HepG2 (cell line): ENCODE measurements at regions not wholly inside any gene's neighbourhood (a gene's known extent, or its start where the extent isn't known, plus 50 kb on each side); places are given as distances from the start of the nearest gene placed in this dataset.

Experiments used
- ASH2L ChIP-seq: fragments of 300-600, 200-600 bp; sonication (generic); IDR thresholded peaks from 2 replicates; pipeline ENCODE4 v1.7.0; 2017; ENCODE audit warnings: low read depth, mild to moderate bottlenecking, moderate library complexity, mixed read lengths, low read length; ENCODE audit not compliant: insufficient read length
- ATAD3A ChIP-seq: sonication (generic); formaldehyde crosslinking; IDR thresholded peaks from 2 replicates; pipeline ENCODE4 v1.4.0; 2020; ENCODE audit warnings: missing genetic modification reagents
- ATM ChIP-seq: fragments of 450-650 bp; IDR thresholded peaks from 2 replicates; pipeline ENCODE4 v1.7.1; 2017; ENCODE audit warnings: mild to moderate bottlenecking, borderline replicate concordance
- ERF ChIP-seq: IDR thresholded peaks from 2 replicates; pipeline ENCODE4 v1.6.1; 2018; ENCODE audit warnings: missing biosample characterization, missing genetic modification reagents
- ESRRA ChIP-seq: sonication (generic); formaldehyde crosslinking; IDR thresholded peaks from 2 replicates; pipeline ENCODE4 v1.5.1; 2020; ENCODE audit warnings: mild to moderate bottlenecking, low read depth, missing genetic modification reagents
- ETS1 ChIP-seq: sonication (generic); formaldehyde crosslinking; IDR thresholded peaks from 2 replicates; pipeline ENCODE4 v1.4.0; 2020; ENCODE audit warnings: missing genetic modification reagents
- HIVEP1 ChIP-seq: sonication (generic); formaldehyde crosslinking; IDR thresholded peaks from 2 replicates; pipeline ENCODE4 v1.4.0; 2020; ENCODE audit warnings: mild to moderate bottlenecking, missing genetic modification reagents
- HNRNPLL ChIP-seq: fragments of 200-400 bp; formaldehyde crosslinking; IDR thresholded peaks from 2 replicates; pipeline ENCODE4 v1.6.1; 2017; ENCODE audit warnings: mild to moderate bottlenecking, low read depth, low read length; ENCODE audit not compliant: poor library complexity, severe bottlenecking
- MLLT10 ChIP-seq: sonication (generic); formaldehyde crosslinking; IDR thresholded peaks from 2 replicates; pipeline ENCODE4 v1.4.0; 2020; ENCODE audit warnings: missing genetic modification reagents
- NBN ChIP-seq: fragments of 450-650 bp; conservative IDR thresholded peaks from 2 replicates; pipeline ENCODE4 v1.6.1; 2017
- RELA ChIP-seq: sonication (generic); formaldehyde crosslinking; IDR thresholded peaks from 2 replicates; pipeline ENCODE4 v1.4.0; 2020; ENCODE audit warnings: missing genetic modification reagents
- SRY ChIP-seq: sonication (generic); formaldehyde crosslinking; IDR thresholded peaks from 2 replicates; pipeline ENCODE4 v1.8.0; 2022; ENCODE audit warnings: mild to moderate bottlenecking, missing genetic modification reagents
- TFDP2 ChIP-seq: sonication (generic); formaldehyde crosslinking; IDR thresholded peaks from 2 replicates; pipeline ENCODE4 v1.4.0; 2020; ENCODE audit warnings: missing genetic modification reagents
- TSC22D2 ChIP-seq: sonication (generic); formaldehyde crosslinking; IDR thresholded peaks from 2 replicates; pipeline ENCODE4 v1.5.1; 2020; ENCODE audit warnings: missing genetic modification reagents, mild to moderate bottlenecking, borderline replicate concordance
- ZBTB1 ChIP-seq: sonication (generic); formaldehyde crosslinking; IDR thresholded peaks from 2 replicates; pipeline ENCODE4 v1.4.0; 2020; ENCODE audit warnings: missing genetic modification reagents, borderline replicate concordance
- ZMAT5 ChIP-seq: sonication (generic); formaldehyde crosslinking; IDR thresholded peaks from 2 replicates; pipeline ENCODE4 v1.5.0; 2020; ENCODE audit warnings: mild to moderate bottlenecking, low read depth, missing genetic modification reagents, borderline replicate concordance
- ZNF235 ChIP-seq: sonication (generic); formaldehyde crosslinking; IDR thresholded peaks from 2 replicates; pipeline ENCODE4 v1.8.1; 2023; ENCODE audit warnings: mild to moderate bottlenecking, missing genetic modification reagents, borderline replicate concordance
- ZNF414 ChIP-seq: sonication (generic); formaldehyde crosslinking; IDR thresholded peaks from 2 replicates; pipeline ENCODE4 v1.5.0; 2020; ENCODE audit warnings: missing genetic modification reagents
- ZNF577 ChIP-seq: sonication (generic); formaldehyde crosslinking; IDR thresholded peaks from 2 replicates; pipeline ENCODE4 v1.4.0; 2020; ENCODE audit warnings: mild to moderate bottlenecking, low read depth, missing genetic modification reagents, borderline replicate concordance
- ZNF589 ChIP-seq: sonication (generic); formaldehyde crosslinking; conservative IDR thresholded peaks from 2 replicates; pipeline ENCODE4 v1.8.0; 2022; ENCODE audit warnings: mild to moderate bottlenecking, moderate library complexity, missing genetic modification reagents
- ZNF777 ChIP-seq: sonication (generic); formaldehyde crosslinking; IDR thresholded peaks from 2 replicates; pipeline ENCODE4 v1.4.0; 2020; ENCODE audit warnings: missing genetic modification reagents
- ZSCAN20 ChIP-seq: sonication (generic); formaldehyde crosslinking; IDR thresholded peaks from 2 replicates; pipeline ENCODE4 v1.4.0; 2020; ENCODE audit warnings: missing genetic modification reagents, mild to moderate bottlenecking, borderline replicate concordance
- ZSCAN9 ChIP-seq: IDR thresholded peaks from 2 replicates; pipeline ENCODE4 v1.6.1; 2016; ENCODE audit warnings: borderline replicate concordance
- TF ChIP-seq, protein P1 (sequence below): sonication (generic); formaldehyde crosslinking; IDR thresholded peaks from 2 replicates; pipeline ENCODE4 v1.4.0; 2020; ENCODE audit warnings: missing genetic modification reagents, mild to moderate bottlenecking, borderline replicate concordance

DNA sequence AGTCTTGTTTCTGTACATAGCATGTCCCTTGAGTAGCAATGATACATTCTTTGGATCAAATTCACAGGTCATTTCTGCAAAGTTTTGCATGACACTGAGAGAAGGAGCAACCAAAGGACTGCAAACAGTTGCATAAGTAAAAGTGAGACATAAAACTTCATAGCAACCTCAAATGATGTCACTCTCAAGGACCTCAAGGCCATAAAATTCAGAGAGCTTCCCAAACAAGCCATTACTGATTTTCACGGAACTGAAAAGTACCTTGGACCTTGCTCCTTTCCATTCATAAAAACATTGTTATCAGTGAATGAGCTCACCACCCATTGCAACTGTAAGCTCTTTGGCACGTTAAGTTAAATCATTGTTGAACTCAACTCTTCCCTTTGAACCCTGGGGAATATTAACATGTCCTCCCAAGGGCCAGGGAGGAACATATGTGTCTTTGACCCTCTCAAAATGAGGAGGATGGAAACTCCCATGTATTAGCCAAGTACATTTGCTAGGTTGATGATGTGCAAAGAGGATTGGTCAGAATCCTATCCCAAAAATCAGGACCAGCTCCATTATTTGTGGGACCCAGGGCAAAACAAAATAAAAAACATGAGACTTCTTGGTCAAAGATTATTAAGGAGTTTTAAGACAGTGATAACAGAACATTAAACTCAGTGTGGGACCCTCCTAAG is 275.0 kb upstream of the DYNLRB2 start (continued):
- TF ChIP-seq TFDP2 (CRISPR knock-in tag): 0 out of 2 replicates have a peak, but pooled peaks have one; percentile 25
- TF ChIP-seq ERF (CRISPR knock-in tag): peak; percentile 82
- TF ChIP-seq ZSCAN9: peak; percentile 90
- peak; percentile 95; the same call in 1 of the 2 replicates for TF ChIP-seq ATM
- peak; percentile 37; the same call in 1 of the 2 replicates for TF ChIP-seq ZNF414 (CRISPR knock-in tag)
- TF ChIP-seq NBN: no peak
- TF ChIP-seq ATAD3A: no peak
- TF ChIP-seq ESRRA (CRISPR knock-in tag): peak; percentile 89
- no peak for TF ChIP-seq HNRNPLL
- TF ChIP-seq HIVEP1: no peak
- TF ChIP-seq ZSCAN20 (CRISPR knock-in tag): no peak
- peak; percentile 81 for TF ChIP-seq ASH2L
- TF ChIP-seq ZNF235 (CRISPR knock-in tag): no peak
- no peak for TF ChIP-seq ETS1
- no peak for TF ChIP-seq MLLT10
- no peak for TF ChIP-seq ZNF777 (CRISPR knock-in tag)
- TF ChIP-seq TSC22D2 (CRISPR knock-in tag): 0 out of 2 replicates have a peak, but pooled peaks have one; percentile 39
- TF ChIP-seq, protein P1, sequence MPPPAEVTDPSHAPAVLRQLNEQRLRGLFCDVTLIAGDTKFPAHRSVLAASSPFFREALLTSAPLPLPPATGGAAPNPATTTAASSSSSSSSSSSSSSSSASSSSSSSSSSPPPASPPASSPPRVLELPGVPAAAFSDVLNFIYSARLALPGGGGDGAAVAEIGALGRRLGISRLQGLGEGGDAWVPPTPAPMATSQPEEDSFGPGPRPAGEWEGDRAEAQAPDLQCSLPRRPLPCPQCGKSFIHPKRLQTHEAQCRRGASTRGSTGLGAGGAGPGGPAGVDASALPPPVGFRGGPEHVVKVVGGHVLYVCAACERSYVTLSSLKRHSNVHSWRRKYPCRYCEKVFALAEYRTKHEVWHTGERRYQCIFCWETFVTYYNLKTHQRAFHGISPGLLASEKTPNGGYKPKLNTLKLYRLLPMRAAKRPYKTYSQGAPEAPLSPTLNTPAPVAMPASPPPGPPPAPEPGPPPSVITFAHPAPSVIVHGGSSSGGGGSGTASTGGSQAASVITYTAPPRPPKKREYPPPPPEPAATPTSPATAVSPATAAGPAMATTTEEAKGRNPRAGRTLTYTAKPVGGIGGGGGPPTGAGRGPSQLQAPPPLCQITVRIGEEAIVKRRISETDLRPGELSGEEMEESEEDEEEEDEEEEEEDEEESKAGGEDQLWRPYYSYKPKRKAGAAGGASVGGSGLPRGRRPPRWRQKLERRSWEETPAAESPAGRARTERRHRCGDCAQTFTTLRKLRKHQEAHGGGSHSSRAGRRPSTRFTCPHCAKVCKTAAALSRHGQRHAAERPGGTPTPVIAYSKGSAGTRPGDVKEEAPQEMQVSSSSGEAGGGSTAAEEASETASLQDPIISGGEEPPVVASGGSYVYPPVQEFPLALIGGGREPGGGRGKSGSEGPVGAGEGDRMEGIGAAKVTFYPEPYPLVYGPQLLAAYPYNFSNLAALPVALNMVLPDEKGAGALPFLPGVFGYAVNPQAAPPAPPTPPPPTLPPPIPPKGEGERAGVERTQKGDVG (CRISPR knock-in tag): no peak
- no peak for TF ChIP-seq ZNF577 (CRISPR knock-in tag)
- no peak; the same call in 1 of the 2 replicates for TF ChIP-seq SRY (CRISPR knock-in tag)
- no peak for TF ChIP-seq ZMAT5 (CRISPR knock-in tag)
- peak; percentile 75; the same call in 1 of the 2 replicates for TF ChIP-seq ZNF589
- TF ChIP-seq ZBTB1 (CRISPR knock-in tag): no peak
- no peak for TF ChIP-seq RELA (CRISPR knock-in tag)
